IMR-90 (cell line): ENCODE measurements at regions not wholly inside any gene's neighbourhood (a gene's known extent, or its start where the extent isn't known, plus 50 kb on each side); places are given as distances from the start of the nearest gene placed in this dataset.

ENCODE experiments used
- ATAC-seq: fragments of 200-7000 bp; cut with Tn5 transposase; 2 replicates; pipeline ENCODE4 v1.9.1; 2020; ENCODE audit warnings: low read depth, mild to moderate bottlenecking, moderate library complexity
- BruUV-seq: library from RNA; stranded (reverse); fragments of 400-500 nt; replicated peaks from 2 replicates; lab custom pipeline; 2021; lab: Mats Ljungman, UMichigan
- CTCF ChIA-PET: fragments of 300-600 bp; formaldehyde crosslinking; extraction: SDS; loops from one replicate; lab custom pipeline; 2021; ENCODE audit warnings: antibody characterized with exemption; lab: Yijun Ruan, JAX
- POLR2A ChIA-PET: fragments of 300-600 bp; sonication (Branson Sonifier 250); formaldehyde crosslinking; loops from one replicate; lab custom pipeline; 2022; ENCODE audit warnings: antibody characterized with exemption; ENCODE audit not compliant: unreplicated experiment; lab: Charles Lee
- DNase-seq: peaks from one replicate; pipeline ENCODE4 v3.0.0; 2013
- H2AFZ ChIP-seq: replicated peaks from 2 replicates; pipeline ENCODE3; 2013; ENCODE audit warnings: low read length, mild to moderate bottlenecking; ENCODE audit not compliant: poor library complexity
- H2AK5ac ChIP-seq: 2 replicates; pipeline ENCODE4 v1.6.1; 2013; ENCODE audit warnings: low read depth, low read length, inconsistent platforms
- H2AK9ac ChIP-seq: replicated peaks from 2 replicates; pipeline ENCODE3; 2013; ENCODE audit warnings: mild to moderate bottlenecking, low read depth, low read length, moderate library complexity; ENCODE audit not compliant: poor library complexity
- H2BK120ac ChIP-seq: 2 replicates; pipeline ENCODE4 v1.6.1; 2013; ENCODE audit warnings: low read depth, low read length, inconsistent platforms
- H2BK15ac ChIP-seq: 3 replicates; pipeline ENCODE4 v1.6.1; 2013; ENCODE audit warnings: low read depth, low read length, inconsistent platforms
- H2BK20ac ChIP-seq: 2 replicates; pipeline ENCODE4 v1.6.1; 2013; ENCODE audit warnings: low read depth, mild to moderate bottlenecking, inconsistent platforms, low read length, moderate library complexity
- H2BK5ac ChIP-seq: 2 replicates; pipeline ENCODE4 v1.6.1; 2013; ENCODE audit warnings: mild to moderate bottlenecking, low read depth, low read length, inconsistent platforms; ENCODE audit not compliant: poor library complexity, severe bottlenecking
- H3K14ac ChIP-seq: replicated peaks from 2 replicates; pipeline ENCODE4 v1.6.1; 2013; ENCODE audit warnings: low read depth, low read length, inconsistent platforms
- H3K18ac ChIP-seq: 2 replicates; pipeline ENCODE4 v1.6.1; 2013; ENCODE audit warnings: low read depth, low read length, control low read depth
- H3K23ac ChIP-seq: 2 replicates; pipeline ENCODE4 v1.6.1; 2013; ENCODE audit warnings: low read depth, low read length, inconsistent platforms
- H3K27ac ChIP-seq: 2 replicates; pipeline ENCODE4 v1.5.1; 2013; ENCODE audit warnings: mild to moderate bottlenecking, control low read depth, low read length; ENCODE audit not compliant: insufficient read depth
- H3K27me3 ChIP-seq: 2 replicates; pipeline ENCODE4 v1.6.1; 2013; ENCODE audit warnings: low read length; ENCODE audit not compliant: control insufficient read depth, insufficient read depth
- H3K36me3 ChIP-seq: 2 replicates; pipeline ENCODE4 v1.6.1; 2013; ENCODE audit warnings: low read length, mixed read lengths; ENCODE audit not compliant: control insufficient read depth, insufficient read depth
- H3K4ac ChIP-seq: 2 replicates; pipeline ENCODE4 v1.6.1; 2013; ENCODE audit warnings: low read depth, low read length, inconsistent platforms
- H3K4me1 ChIP-seq: 2 replicates; pipeline ENCODE4 v1.6.1; 2013; ENCODE audit warnings: low read length, mixed read lengths; ENCODE audit not compliant: control insufficient read depth, insufficient read depth
- H3K4me2 ChIP-seq: 2 replicates; pipeline ENCODE4 v1.6.1; 2013; ENCODE audit warnings: low read depth, mild to moderate bottlenecking, control low read depth, low read length, moderate library complexity
- H3K4me3 ChIP-seq: 2 replicates; pipeline ENCODE4 v1.5.1; 2013; ENCODE audit warnings: low read depth, mild to moderate bottlenecking, control low read depth, low read length, moderate library complexity; ENCODE audit not compliant: insufficient read depth
- H3K56ac ChIP-seq: 2 replicates; pipeline ENCODE4 v1.6.1; 2013; ENCODE audit warnings: low read length, inconsistent platforms; ENCODE audit not compliant: insufficient read depth; ENCODE audit errors: extremely low read depth
- H3K79me1 ChIP-seq, 2 experiments: 2 replicates each; pipeline ENCODE4 v1.6.1; 2013; ENCODE audit warnings: low read length in 2 of 2, inconsistent platforms in 1 of 2, low read depth in 1 of 2
- H3K9ac ChIP-seq: 2 replicates; pipeline ENCODE4 v1.6.1; 2013; ENCODE audit warnings: low read depth, low read length, control low read depth
- H3K9me1 ChIP-seq: 2 replicates; pipeline ENCODE4 v1.6.1; 2013; ENCODE audit warnings: low read length, inconsistent platforms; ENCODE audit not compliant: insufficient read depth
- H3K9me3 ChIP-seq: 2 replicates; pipeline ENCODE4 v1.6.1; 2013; ENCODE audit warnings: low read length; ENCODE audit not compliant: control insufficient read depth, insufficient read depth
- H4K20me1 ChIP-seq: 2 replicates; pipeline ENCODE4 v1.6.1; 2013; ENCODE audit warnings: low read length, inconsistent platforms; ENCODE audit not compliant: insufficient read depth
- H4K5ac ChIP-seq: 2 replicates; pipeline ENCODE4 v1.6.1; 2013; ENCODE audit warnings: mild to moderate bottlenecking, low read depth, low read length, control low read depth
- H4K8ac ChIP-seq, 2 experiments: 2 replicates each; pipeline ENCODE4 v1.6.1; 2013; ENCODE audit warnings: low read depth in 2 of 2, low read length in 2 of 2, control low read depth in 1 of 2, inconsistent platforms in 1 of 2
- H4K91ac ChIP-seq: 2 replicates; pipeline ENCODE4 v1.6.1; 2013; ENCODE audit warnings: low read depth, low read length, inconsistent platforms; ENCODE audit not compliant: insufficient read depth
- MAFK ChIP-seq: IDR thresholded peaks from 2 replicates; pipeline ENCODE4 v1.6.1; 2012; ENCODE audit warnings: low read depth, low read length, improper control_type of control experiment
- RAD21 ChIP-seq: IDR thresholded peaks from 2 replicates; pipeline ENCODE4 v1.6.1; 2012; ENCODE audit warnings: low read length, improper control_type of control experiment
- WGBS, 2 experiments: methylation state at CpG; one replicate each; pipeline versions ENCODE4 v1.1.5 to v1.1.7; 2013; ENCODE audit warnings: missing lambda C conversion rate in 2 of 2; ENCODE audit not compliant: insufficient read length in 1 of 2; ENCODE audit errors: extremely low coverage in 2 of 2; 5-methylcytosine and 5-hydroxymethylcytosine counted together
- dilution Hi-C: fragments of 300-500 bp; cut with HindIII; formaldehyde crosslinking; loops from one replicate; pipeline ENCODE4 v1.14.3; 2018; ENCODE audit warnings: low sequenced_read_pairs; ENCODE audit not compliant: unreplicated experiment
- in situ Hi-C: fragments of 300-500 bp; cut with MboI; formaldehyde crosslinking; loops from 3 replicates; pipeline ENCODE4 v1.14.3; 2019; ENCODE audit warnings: low sequenced_read_pairs, inconsistent platforms, mixed read lengths
- intact Hi-C: fragments of 100-400 bp; cut with micrococcal nuclease; formaldehyde crosslinking; loops from 2 replicates; pipeline ENCODE4 v1.10.0; 2022

DNA sequence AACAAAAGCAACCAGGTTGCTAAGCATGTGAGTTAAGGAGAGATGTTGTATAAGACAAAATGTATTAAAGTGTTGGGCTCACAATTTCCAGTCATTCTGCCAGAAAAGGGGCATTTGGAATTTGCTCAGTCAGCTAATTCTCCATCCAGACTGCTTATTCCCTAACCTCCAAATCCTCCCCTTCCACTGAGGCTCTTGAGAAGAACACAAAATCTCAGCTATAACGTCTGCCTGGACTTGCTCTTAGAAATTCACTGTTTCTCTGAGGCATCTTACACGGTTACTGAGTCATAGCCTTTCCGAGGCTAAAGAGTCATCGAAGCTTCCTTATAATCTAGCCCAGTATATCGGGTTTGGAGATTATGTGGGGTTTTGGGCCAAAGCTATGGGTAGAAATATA, 548.2 kb upstream of the ADGRL4 start:
- H3K36me3 ChIP-seq = no peaks in the 10 kb centered on the region
- no peak overlapping the region for H4K5ac ChIP-seq
- no peaks in the 10 kb centered on the region for H3K4me1 ChIP-seq
- ChIA-PET CTCF (no interaction called here), POLR2A (no interaction called here)
- no peaks in the 10 kb centered on the region for H3K79me1 ChIP-seq
- H3K9me3 ChIP-seq = no peaks in the 10 kb centered on the region
- no peak overlapping the region for H2BK5ac ChIP-seq
- H4K20me1 ChIP-seq = no peaks in the 10 kb centered on the region
- H3K4ac ChIP-seq = no peak overlapping the region
- H3K23ac ChIP-seq = no peak overlapping the region
- H3K14ac ChIP-seq = no peak overlapping the region
- no peaks in the 10 kb centered on the region for H3K27me3 ChIP-seq
- no peaks in the 10 kb centered on the region for H3K9me1 ChIP-seq
- no peak overlapping the region for H2AK5ac ChIP-seq
- no peak overlapping the region for H2BK15ac ChIP-seq
- dilution Hi-C loops = no loop called here
- H3K4me3 ChIP-seq = no peak overlapping the region
- peak; percentile 93 for TF ChIP-seq MAFK
- TF ChIP-seq RAD21 = no peak
- H3K4me2 ChIP-seq = no peak overlapping the region
- in situ Hi-C loops = no loop called here
- H2AK9ac ChIP-seq = no peak overlapping the region
- H3K9ac ChIP-seq = no peak overlapping the region
- intact Hi-C loops = no loop called here
- ATAC-seq (no peak), DNase-seq (peak; percentile 2)
- WGBS, 2 experiments = no CpG with 5 or more reads among the region's 5 CpGs
- no peak overlapping the region for H4K8ac ChIP-seq
- H2AFZ ChIP-seq = no peak overlapping the region
- H4K91ac ChIP-seq = no peak overlapping the region
- no peak overlapping the region for H3K56ac ChIP-seq
- no peak overlapping the region for H2BK20ac ChIP-seq
- H2BK120ac ChIP-seq = no peak overlapping the region
- H3K18ac ChIP-seq = no peak overlapping the region
- no peak overlapping the region for H3K27ac ChIP-seq
- no TSS peak for BruUV-seq
